Retinal pigment epithelial cell (primary cell): ENCODE measurements at regions not wholly inside any gene's neighbourhood (a gene's known extent, or its start where the extent isn't known, plus 50 kb on each side); places are given as distances from the start of the nearest gene placed in this dataset.

Source experiments
- DNase-seq: peaks from one replicate; pipeline ENCODE4 v3.0.0-alpha.2; 2010; ENCODE audit warnings: low read depth
- H3K4me3 ChIP-seq: 2 replicates; pipeline ENCODE4 v1.5.1; 2011; ENCODE audit warnings: mild to moderate bottlenecking, low read length, control low read depth, moderate library complexity
- TF ChIP-seq, protein P1 (sequence below): conservative IDR thresholded peaks from 2 replicates; pipeline ENCODE4 v1.5.1; 2011; ENCODE audit warnings: low read depth, low read length, control low read depth, inconsistent platforms

DNA sequence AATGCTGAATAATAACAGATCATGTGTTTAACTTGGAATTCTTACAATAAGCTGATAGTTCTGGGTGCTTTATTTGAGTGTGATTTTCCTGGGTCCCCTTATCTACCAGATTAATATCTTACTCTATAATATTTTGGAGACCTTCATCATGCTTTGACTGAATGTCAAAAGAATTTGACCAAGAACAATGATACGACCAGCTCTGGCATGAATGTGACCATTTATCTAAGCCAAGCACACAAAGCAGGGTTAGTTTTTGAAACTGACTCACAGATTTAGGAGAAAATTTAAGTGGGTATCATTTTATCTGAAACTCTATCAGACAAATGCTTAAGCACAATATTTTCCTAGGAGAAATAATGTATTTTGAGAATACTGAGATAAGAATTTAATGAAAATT, 677.0 kb downstream of the NYAP2 start:
- TF ChIP-seq, protein P1, sequence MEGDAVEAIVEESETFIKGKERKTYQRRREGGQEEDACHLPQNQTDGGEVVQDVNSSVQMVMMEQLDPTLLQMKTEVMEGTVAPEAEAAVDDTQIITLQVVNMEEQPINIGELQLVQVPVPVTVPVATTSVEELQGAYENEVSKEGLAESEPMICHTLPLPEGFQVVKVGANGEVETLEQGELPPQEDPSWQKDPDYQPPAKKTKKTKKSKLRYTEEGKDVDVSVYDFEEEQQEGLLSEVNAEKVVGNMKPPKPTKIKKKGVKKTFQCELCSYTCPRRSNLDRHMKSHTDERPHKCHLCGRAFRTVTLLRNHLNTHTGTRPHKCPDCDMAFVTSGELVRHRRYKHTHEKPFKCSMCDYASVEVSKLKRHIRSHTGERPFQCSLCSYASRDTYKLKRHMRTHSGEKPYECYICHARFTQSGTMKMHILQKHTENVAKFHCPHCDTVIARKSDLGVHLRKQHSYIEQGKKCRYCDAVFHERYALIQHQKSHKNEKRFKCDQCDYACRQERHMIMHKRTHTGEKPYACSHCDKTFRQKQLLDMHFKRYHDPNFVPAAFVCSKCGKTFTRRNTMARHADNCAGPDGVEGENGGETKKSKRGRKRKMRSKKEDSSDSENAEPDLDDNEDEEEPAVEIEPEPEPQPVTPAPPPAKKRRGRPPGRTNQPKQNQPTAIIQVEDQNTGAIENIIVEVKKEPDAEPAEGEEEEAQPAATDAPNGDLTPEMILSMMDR: no peak
- DNase-seq: no peak
- H3K4me3 ChIP-seq: no peak overlapping the region

DNA sequence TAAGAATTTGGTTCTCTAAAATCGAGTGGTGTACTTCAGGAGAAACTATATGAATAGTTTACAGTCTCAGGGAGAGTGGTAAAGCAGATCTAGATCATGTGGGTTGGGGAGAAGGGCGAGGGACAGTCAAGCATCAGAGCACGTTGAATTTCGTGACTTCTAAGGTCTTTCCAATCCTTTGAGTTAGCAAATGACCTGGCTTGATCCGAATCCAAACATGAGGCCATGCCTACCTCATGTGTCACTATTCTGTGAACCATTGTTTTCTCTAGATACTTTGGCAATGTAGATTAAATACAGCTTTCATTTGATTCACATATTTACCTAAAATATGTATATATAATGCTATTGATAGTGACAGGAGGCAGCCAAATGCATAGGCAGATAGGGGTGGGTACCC, 674.9 kb downstream of the NYAP2 start:
- no peak overlapping the region for H3K4me3 ChIP-seq
- no peak for DNase-seq
- TF ChIP-seq, protein P1: no peak

DNA sequence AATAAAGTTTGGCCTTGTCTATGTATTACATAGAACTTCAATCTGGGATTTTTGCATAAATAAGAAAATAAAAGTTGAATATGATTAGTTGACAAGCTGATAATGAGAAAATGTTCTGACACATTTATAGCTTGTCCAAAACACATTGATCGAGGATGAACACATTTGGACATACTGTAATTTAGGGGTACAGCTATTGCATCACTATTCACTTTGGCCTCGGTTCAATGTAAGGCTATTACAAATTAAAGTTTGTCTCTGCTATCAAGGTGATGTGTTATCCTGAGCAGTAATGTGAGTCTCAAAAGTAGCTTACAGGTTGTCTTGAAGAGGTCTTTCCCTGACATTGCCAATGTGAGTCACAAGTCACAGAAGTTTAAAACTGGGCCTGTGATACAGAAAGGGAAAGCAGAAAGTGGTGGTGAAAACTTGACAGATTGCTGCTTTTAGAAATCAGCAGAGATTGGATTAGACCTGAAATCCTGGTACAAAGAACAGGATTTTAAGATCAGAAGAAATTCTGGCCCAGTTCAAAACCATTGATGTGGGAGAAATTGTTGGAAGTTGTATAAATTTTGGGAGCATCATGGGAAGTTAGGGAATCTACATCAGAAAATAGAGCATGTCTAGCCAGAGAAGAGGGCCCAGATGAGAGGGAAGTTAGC, 674.1 kb downstream of the NYAP2 start:
- no peak for DNase-seq
- no peak overlapping the region for H3K4me3 ChIP-seq
- TF ChIP-seq, protein P1: no peak

DNA sequence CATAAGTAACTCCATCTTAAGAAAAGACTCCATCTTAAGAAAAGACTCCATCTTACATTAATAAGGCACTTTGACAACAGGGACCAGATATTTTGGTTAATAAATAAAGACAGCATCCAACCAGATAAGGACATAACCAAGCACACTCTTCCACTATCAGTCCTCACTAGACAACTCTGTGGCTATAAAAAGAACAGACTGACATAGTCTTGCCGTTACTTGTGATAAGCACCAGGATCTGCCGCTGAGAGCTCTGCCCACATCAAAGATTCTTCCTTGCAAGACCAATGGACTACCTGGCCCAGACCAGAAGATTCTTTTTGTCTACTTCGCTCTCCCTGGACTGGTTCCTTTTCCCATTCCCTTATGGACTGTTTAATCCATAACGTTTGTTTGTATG, 667.4 kb downstream of the NYAP2 start:
- no peak overlapping the region for H3K4me3 ChIP-seq
- TF ChIP-seq, protein P1: no peak
- DNase-seq: no peak

DNA sequence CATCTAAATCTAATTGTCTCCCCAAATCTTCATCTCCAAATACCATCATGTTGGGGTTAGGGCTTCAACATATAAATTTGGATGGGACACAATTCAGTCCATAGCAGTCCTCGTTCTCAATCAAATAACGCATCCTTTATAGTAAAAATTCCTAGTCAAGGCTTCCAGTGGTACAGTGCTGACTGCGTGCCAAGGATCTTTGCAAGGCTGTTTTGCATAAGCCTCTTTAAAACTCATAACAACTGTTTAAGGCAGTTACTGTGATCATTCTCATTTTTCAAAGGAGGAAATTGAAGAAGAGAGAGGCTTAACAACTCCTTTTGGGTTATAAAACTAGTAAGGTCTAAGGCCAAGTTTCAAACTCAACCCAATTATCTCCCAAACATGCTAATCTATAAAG, 666.9 kb downstream of the NYAP2 start:
- DNase-seq: peak; percentile 28
- TF ChIP-seq, protein P1: no peak
- H3K4me3 ChIP-seq: no peak overlapping the region

DNA sequence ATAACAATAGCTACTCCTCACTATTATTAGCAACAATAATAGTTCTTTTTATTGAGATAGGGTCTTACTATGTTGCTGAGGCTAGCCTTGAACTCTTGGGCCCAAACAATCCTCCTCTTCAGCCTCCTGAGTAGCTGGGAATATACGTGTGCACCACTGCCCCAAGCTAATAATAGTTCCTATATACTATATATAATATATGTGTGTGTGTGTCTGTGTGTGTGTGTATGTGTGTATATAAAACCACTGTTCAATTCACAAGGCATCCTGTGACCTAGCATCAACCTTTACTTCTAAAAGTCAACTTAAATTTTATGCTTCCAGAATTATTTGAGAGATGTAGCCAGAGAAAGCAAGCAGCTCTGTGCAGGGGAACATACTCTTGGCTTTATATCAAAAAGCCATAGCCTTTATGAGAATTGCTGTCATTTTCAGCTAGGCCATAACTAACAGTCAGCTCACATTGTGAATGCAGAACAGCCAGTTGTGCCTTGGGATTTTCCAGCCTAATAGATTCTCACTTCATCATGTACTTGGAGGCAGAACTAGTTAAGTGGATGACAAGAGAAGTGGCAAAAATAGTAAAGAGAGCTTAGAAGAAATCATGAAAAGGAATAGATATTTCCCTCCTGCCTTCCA, 665.5 kb downstream of the NYAP2 start:
- TF ChIP-seq, protein P1: no peak
- no peak overlapping the region for H3K4me3 ChIP-seq
- no peak for DNase-seq

DNA sequence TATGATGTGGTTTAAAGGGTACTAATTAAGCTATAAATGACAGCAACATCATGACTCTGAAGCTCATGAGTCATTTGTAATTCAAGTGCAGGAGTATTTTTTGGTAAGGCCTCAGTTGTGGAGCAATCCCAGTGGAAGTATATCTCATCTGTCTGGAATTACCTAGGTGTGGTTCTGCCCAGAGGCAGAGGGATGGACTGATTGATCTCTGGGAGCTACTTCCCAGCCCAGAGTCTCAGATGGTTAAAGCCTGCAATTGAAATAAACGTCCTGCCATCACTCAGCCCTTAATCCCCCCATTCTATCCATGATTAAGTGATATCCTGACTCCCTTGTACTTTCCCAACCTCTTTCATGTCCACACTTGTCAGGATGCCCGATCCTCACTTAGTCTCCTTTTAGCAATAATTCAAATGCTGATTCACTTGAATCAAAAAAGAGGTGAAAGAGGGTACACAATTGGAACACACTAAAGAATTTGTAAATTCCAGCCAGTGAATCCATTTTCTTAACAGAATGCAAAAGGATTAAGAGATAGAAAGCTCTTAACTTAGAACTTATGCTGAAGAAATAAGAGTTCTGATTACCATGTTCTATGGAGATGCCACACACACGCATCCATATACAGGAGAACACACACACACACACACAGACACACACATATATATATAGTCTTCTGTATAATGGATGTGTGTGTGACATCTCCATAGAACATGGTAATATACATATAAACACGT, 664.4 kb downstream of the NYAP2 start:
- H3K4me3 ChIP-seq: no peak overlapping the region
- no peak for DNase-seq

More for the DNA sequence above, 664.4 kb downstream of the NYAP2 start:
- TF ChIP-seq, protein P1: no peak
